TTC549 (cell line): ENCODE measurements at regions not wholly inside any gene's neighbourhood (a gene's known extent, or its start where the extent isn't known, plus 50 kb on each side); places are given as distances from the start of the nearest gene placed in this dataset.
"Not testable (repeated sequence)": the region's sequence is repeated elsewhere in the genome, so short reads cannot be mapped to it uniquely, and the experiment has no call there.

Experiments used
- FAIRE-seq: peaks from 2 replicates; lab custom pipeline; 2012; peaks lifted over from hg19 to GRCh38; lab: Jason Lieb, UNC

- no peak for FAIRE-seq
Measured at GRCh38 chr13:63472711-63473110, 2057.1 kb upstream of the PCDH20 start.

GRCh38 chr13:63463782-63464610 is 2048.3 kb upstream of the PCDH20 start:
- FAIRE-seq: no peak

GRCh38 chr13:63460462-63461090 is 2044.9 kb upstream of the PCDH20 start:
- FAIRE-seq: no peak

DNA sequence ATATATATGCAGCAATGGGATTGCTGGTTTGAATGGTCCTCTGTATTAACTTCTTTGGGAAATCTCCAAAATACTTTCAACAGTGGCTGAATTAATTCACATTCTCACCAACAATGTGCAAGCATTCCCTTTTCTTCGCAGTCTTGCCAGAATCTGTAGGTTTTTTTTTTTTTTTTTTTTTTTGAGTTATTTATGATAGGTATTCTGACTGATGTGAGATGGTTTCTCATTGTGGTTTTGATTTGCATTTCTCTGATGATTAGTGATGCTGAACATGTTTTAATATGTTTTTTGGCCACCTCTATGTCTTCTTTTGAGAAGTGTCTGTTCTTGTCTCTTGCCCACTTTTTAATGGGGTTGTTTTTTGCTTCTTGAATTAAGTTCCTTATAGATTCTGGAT is 2041.5 kb upstream of the PCDH20 start:
- no peak for FAIRE-seq

GRCh38 chr13:63455938-63456337 is 2040.3 kb upstream of the PCDH20 start:
- no peak for FAIRE-seq

GRCh38 chr13:63449550-63449949 is 2033.9 kb upstream of the PCDH20 start:
- FAIRE-seq: no peak

DNA sequence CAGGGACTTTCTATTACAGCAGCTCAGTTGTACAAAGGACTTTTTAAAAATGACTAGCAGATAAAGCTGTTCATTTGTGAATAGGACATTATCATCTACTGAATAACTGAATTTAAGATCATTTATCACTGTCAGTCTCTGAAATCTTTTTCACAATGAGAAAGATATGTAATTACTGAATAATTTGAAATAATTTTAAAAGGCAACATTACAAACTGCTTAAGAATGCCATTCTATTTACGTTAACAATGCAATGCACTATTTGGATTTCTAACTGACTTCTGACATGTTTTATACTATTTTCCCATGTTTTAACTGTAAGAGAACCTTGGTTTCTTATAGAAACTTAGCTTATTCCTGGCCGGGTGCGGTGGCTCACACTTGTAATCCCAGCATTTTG is 2033.0 kb upstream of the PCDH20 start:
- FAIRE-seq: no peak

- no peak for FAIRE-seq
Measured at GRCh38 chr13:63446329-63446728, 2030.7 kb upstream of the PCDH20 start.

DNA sequence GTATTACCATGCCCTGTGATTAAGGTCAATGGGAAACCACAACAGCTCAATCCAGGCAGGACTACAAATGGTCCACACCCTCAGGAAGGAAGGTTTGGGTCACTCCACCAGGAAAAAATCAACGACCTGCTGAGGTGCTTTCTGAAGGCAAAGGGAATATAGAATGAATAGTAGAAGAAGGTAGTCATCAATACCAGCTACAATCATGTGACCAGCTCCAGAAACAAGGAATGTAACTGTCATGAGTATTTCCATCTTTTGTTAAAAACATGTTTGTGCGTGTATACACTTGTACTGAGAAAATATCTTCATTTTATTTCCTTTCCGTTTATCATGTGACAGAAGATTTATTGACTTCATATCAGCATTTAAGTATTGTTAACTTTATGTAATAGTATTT is 2028.6 kb upstream of the PCDH20 start:
- not testable (repeated sequence) for FAIRE-seq

GRCh38 chr13:63438951-63439350 is 2023.3 kb upstream of the PCDH20 start:
- no peak for FAIRE-seq

GRCh38 chr13:63436325-63436668 is 2020.6 kb upstream of the PCDH20 start:
- FAIRE-seq: no peak

GRCh38 chr13:63435667-63436324 is 2020.1 kb upstream of the PCDH20 start:
- FAIRE-seq: no peak

GRCh38 chr13:63433546-63434150 is 2018.0 kb upstream of the PCDH20 start:
- FAIRE-seq: no peak

DNA sequence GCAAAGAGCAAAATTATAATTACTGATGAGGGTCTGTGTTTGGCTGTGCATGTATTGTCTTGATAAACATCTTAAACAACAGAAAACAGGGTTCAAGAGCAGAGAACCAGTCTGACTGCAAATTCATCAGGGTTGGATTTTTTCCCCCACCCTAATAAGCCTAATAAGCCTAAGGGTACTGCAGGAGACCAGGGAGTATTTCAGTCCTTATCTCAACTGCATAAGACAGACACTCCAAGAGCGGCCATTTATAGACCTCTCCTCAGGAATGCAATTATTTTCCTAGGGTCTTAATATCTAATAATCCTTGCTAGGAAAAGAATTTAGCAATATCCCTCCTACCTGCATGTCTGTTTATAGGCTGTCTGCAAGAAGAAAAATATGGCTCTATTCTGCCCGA is 2011.5 kb upstream of the PCDH20 start:
- no peak for FAIRE-seq

- no peak for FAIRE-seq
Measured at GRCh38 chr13:63425131-63425530, 2009.5 kb upstream of the PCDH20 start.

- FAIRE-seq: no peak
Measured at GRCh38 chr13:63421123-63421522, 2005.5 kb upstream of the PCDH20 start.

DNA sequence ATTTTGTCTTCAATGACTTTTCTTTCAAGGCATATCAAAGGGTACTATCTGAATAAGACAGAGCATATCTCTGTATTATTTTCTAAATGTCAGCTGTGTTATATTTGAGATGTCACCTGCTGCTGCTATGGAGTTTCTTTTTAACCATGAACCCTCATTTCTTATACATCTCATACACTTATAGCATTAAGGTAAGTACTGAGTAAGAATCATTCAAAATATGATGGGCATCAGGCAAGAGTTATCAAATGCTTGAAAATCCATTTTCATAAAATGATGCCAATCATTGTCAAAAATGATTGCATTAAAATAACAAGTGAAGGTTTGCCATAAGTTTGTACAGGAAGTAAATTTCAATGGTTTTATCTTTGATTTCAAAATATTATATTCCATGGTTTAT is 2005.0 kb upstream of the PCDH20 start:
- no peak for FAIRE-seq

DNA sequence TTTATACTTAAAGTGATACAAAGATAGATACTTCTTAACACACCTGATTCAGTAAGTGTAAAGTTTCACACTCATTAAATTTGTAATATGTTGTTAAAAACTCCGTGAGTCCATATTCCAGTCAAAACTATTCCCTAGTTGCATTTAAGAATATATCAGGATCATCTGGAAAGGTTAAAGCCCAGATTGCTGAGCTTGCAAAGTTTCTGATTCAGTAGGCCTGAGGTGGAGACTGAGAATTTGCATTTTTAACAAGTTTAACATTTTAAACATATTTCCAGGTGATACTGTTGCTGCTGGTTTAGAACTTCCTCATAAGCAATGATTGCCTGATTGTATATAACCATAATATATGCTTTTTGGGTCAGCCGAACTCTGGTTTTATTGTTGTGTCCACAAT is 1998.6 kb upstream of the PCDH20 start:
- no peak for FAIRE-seq

GRCh38 chr13:63409791-63410351 is 1994.2 kb upstream of the PCDH20 start:
- FAIRE-seq: no peak

GRCh38 chr13:63408331-63409189 is 1992.9 kb upstream of the PCDH20 start:
- FAIRE-seq: no peak

- FAIRE-seq: no peak
Measured at GRCh38 chr13:63403733-63404132, 1988.1 kb upstream of the PCDH20 start.

DNA sequence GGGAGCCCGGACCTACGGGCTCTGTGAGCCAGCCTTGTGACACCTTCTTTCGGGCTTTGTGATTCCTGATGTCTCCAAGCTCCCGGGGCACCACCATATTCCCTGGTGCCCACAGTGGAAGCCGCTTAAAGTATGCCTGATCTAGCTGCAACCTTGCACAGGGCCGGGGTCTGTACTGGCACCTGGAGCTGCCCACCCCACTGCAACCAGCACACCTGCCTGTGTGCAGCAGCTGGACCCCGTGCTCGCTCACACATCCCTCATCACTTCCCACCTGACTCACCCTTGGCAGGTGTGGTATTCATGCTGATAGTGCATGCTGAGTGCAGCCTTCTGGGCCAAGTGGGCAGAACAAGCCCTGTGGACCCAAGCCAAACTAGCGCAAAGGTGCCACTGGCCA is 1981.1 kb upstream of the PCDH20 start:
- no peak for FAIRE-seq
